GM12872 (cell line): ENCODE measurements at regions not wholly inside any gene's neighbourhood (a gene's known extent, or its start where the extent isn't known, plus 50 kb on each side); places are given as distances from the start of the nearest gene placed in this dataset.

ENCODE experiments used
- CTCF ChIP-seq: IDR thresholded peaks from 3 replicates; pipeline ENCODE4 v1.5.1; 2011; ENCODE audit warnings: low read depth, mild to moderate bottlenecking, low read length, moderate library complexity; ENCODE audit not compliant: insufficient read depth

- TF ChIP-seq CTCF, result no peak
Measured at GRCh38 chr6:12577124-12577850, 139.3 kb upstream of the PHACTR1 start.

GRCh38 chr6:12578097-12578496 is 138.5 kb upstream of the PHACTR1 start:
- no peak for TF ChIP-seq CTCF

- TF ChIP-seq CTCF, result no peak
Measured at GRCh38 chr6:12578751-12579150, 137.8 kb upstream of the PHACTR1 start.

GRCh38 chr6:12580290-12580689 is 136.3 kb upstream of the PHACTR1 start:
- no peak for TF ChIP-seq CTCF

- no peak for TF ChIP-seq CTCF
Measured at GRCh38 chr6:12582421-12583110, 134.0 kb upstream of the PHACTR1 start.

- no peak for TF ChIP-seq CTCF
Measured at GRCh38 chr6:12584631-12585405, 131.7 kb upstream of the PHACTR1 start.

- TF ChIP-seq CTCF, result no peak
Measured at GRCh38 chr6:12585497-12585958, 131.0 kb upstream of the PHACTR1 start.
